ENCODE measurements at regions not wholly inside any gene's neighbourhood (a gene's known extent, or its start where the extent isn't known, plus 50 kb on each side); places are given as distances from the start of the nearest gene placed in this dataset.
A peak's percentile ranks its signal among the peaks of the same experiment; 100 is the strongest.

GRCh38 chrX:25219480-25219879 is 203.7 kb upstream of the ARX start:
- no peak for DNase-seq (ENCODE audit: low spot score)

- no peak for DNase-seq (ENCODE audit: low spot score)
Measured at GRCh38 chrX:25213611-25214010, 197.8 kb upstream of the ARX start.

- peak; percentile 18 for DNase-seq (ENCODE audit: low spot score)
Measured at GRCh38 chrX:25207803-25208475, 192.2 kb upstream of the ARX start.

GRCh38 chrX:25206778-25207177 is 191.0 kb upstream of the ARX start:
- DNase-seq (ENCODE audit: low spot score), result peak; percentile 55

- no peak for DNase-seq (ENCODE audit: low spot score)
Measured at GRCh38 chrX:25204182-25204581, 188.4 kb upstream of the ARX start.

GRCh38 chrX:25202827-25203226 is 187.1 kb upstream of the ARX start:
- DNase-seq (ENCODE audit: low spot score), result no peak

GRCh38 chrX:25198891-25199290 is 183.1 kb upstream of the ARX start:
- DNase-seq (ENCODE audit: low spot score), result no peak

- DNase-seq (ENCODE audit: low spot score), result no peak
Measured at GRCh38 chrX:25198253-25198652, 182.5 kb upstream of the ARX start.

GRCh38 chrX:25196221-25196620 is 180.5 kb upstream of the ARX start:
- no peak for DNase-seq (ENCODE audit: low spot score)

- no peak for DNase-seq (ENCODE audit: low spot score)
Measured at GRCh38 chrX:25191403-25191802, 175.6 kb upstream of the ARX start.

- DNase-seq (ENCODE audit: low spot score), result no peak
Measured at GRCh38 chrX:25181775-25182174, 166.0 kb upstream of the ARX start.

- DNase-seq (ENCODE audit: low spot score), result no peak
Measured at GRCh38 chrX:25180242-25180641, 164.5 kb upstream of the ARX start.

- no peak for DNase-seq (ENCODE audit: low spot score)
Measured at GRCh38 chrX:25178555-25178954, 162.8 kb upstream of the ARX start.

- no peak for DNase-seq (ENCODE audit: low spot score)
Measured at GRCh38 chrX:25175743-25176142, 160.0 kb upstream of the ARX start.

- no peak for DNase-seq (ENCODE audit: low spot score)
Measured at GRCh38 chrX:25175171-25175570, 159.4 kb upstream of the ARX start.

GRCh38 chrX:25166546-25166945 is 150.8 kb upstream of the ARX start:
- DNase-seq (ENCODE audit: low spot score), result no peak

- DNase-seq (ENCODE audit: low spot score), result no peak
Measured at GRCh38 chrX:25166145-25166544, 150.4 kb upstream of the ARX start.

- DNase-seq (ENCODE audit: low spot score), result no peak
Measured at GRCh38 chrX:25158635-25159034, 142.9 kb upstream of the ARX start.

GRCh38 chrX:25156832-25157231 is 141.1 kb upstream of the ARX start:
- no peak for DNase-seq (ENCODE audit: low spot score)

GRCh38 chrX:25156323-25156722 is 140.6 kb upstream of the ARX start:
- DNase-seq (ENCODE audit: low spot score), result peak; percentile 73

GRCh38 chrX:25154168-25154567 is 138.4 kb upstream of the ARX start:
- DNase-seq (ENCODE audit: low spot score), result no peak

GRCh38 chrX:25151749-25152148 is 136.0 kb upstream of the ARX start:
- no peak for DNase-seq (ENCODE audit: low spot score)

- DNase-seq (ENCODE audit: low spot score), result peak; percentile 18
Measured at GRCh38 chrX:25144043-25144940, 128.5 kb upstream of the ARX start.

- no peak for DNase-seq (ENCODE audit: low spot score)
Measured at GRCh38 chrX:25143596-25143995, 127.8 kb upstream of the ARX start.
